ENCODE measurements at regions not wholly inside any gene's neighbourhood (a gene's known extent, or its start where the extent isn't known, plus 50 kb on each side); places are given as distances from the start of the nearest gene placed in this dataset.

DNA sequence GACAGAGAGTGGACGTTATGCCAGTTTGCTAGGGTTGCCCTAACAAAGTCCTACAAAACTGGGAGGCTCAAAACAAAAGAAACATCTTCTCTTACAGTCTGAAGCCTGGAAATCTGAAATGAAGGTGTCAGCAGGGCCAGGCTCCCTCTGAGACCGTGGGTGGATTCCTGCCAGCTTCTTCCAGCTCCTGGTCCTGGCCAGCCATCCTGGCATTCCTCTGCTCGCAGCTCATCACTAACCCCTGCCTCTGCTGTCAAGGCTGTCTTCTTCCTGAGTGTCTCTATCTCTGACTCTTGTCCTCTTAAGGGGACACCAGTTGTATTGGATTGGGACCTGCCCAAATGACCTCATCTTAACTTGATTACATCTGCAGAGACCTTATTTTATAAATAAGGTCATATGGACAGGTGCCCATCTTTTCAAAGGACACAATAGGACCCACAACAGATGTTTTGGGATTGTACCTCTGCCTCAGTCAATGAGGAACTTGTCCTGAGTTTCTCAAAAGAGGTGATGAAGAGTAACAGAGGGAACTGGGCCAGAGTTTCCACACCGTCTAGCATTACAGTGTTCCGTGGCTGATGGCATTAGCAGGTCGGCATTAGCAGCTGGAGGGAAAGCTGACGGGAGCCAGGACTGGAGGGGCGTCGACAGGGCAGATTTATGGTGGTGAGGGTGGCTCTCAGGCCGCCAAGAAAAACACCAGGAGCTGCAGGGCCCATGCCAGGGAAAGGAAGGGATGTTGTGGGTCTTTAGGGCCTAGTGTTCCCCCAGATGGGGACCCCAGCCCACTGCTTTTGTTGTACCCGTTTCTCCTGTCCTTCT, 157.3 kb downstream of the TBXT start:
- no peak for DNase-seq (ENCODE audit: low read depth, low spot score)

DNA sequence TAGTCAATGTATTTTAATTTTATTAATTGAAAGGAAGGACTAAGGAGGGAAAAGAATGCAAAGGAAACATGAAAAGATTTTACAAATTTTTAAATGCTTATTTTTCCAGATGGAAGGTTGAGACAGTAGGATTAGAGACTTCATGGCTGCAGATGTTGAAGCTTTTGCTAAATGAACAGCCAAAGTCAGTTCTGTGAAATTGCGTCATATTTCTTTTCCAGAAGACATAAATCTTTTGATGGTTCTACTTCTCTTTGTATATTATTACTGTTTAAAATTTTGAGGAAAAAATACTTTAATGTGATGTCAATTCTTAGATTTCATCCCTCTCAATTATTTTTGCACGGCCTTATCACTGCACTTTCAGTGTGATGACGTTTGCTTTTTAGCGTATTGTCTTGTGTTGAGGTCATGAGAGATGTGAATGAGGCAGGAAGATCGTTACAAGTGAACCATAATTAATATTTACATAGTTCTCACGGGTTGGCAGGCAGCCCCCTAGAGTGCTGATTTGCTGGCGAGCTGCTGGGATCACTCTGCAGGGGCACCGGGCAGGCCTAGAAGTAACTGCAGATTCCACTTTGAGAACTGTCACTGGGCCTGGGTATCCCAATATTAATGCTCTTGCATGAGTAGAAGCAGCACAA, 158.1 kb downstream of the TBXT start:
- no peak for DNase-seq (ENCODE audit: low read depth, low spot score)

DNA sequence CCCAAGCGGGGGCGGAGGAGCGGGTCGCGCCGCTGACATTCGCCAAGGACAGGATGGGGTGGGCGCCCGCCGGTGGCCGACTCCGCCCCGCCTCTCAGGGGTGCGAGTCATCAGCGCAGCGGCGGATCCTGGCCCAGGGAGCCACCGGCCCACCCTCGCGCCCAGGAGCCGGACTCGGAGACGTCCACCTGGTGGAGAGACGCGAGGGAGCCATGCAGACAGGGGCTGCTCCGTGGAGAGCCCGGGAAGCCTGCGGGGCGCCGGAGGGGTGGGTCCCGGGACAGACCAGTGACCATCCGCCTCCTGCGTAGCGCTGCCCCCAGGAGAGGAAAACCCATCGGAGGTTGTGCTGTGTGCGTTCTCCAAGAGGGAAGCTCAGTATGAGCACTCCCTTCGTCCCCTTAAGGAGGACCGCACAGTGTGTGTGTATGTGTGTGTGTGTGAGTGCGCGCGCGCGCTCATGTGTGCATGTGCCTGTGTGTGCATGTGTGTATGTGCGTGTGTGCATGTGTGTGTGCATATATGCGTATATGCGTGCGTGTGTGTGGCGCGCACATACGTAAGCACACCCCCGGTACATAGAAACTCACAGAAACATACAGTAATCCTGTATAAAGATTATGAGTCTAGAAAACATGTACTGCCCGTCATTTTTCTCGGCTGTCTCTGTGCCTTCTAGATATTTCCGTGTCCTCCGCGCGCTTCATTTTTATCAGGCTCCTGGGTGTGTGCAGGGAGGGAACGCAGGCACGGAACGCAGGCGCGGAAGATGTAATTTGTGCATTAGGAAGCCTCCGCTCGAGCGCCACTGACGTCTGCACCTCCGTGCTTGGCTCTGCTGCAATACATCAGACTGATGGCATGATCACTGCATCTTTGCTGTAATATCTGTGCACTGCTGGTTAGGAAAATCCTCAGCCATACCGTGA, 158.9 kb downstream of the TBXT start:
- DNase-seq (ENCODE audit: low read depth, low spot score) = no peak

DNA sequence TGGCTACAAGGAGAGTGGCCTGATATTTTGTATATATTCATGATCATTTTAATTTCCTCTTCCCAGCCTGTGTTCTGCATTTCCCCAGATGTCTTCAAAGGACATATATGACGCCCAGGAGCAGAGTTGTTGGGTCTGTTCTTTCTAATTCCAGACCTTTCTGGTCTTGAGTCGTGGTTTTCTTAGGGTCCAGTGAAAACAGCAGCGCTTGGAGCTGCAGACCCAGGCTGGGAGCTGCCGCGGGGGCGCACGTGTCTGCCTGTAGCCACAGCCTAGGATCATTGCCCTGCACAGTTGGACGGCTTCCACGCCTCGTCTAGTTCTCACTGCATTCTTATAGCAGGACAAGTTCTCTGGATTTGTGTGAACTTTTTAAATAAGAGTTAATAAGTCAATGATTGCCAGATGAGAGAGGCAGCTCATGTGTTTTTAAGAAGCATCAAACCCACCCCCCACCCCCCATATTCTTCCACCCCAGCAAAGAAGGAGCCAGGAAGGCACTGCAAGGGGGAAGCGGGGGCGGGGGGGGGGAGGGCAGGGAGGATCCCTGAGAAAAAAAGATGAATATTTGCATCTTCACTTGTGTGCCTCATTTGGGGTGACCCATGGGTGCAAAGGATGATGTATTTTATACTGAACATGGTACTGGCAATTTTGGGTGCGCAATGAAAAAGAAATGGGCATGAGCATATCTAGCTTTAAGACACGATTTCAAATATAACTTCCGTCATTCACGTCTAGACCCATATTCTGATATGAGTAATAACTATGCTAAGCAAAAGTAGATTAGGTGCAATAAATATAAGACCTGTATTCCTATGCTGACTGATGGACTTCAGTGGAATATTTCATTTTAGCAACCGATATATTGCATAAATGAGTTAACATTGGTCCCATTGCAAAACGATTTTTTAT, 160.0 kb downstream of the TBXT start:
- DNase-seq (ENCODE audit: low read depth, low spot score) = no peak

DNA sequence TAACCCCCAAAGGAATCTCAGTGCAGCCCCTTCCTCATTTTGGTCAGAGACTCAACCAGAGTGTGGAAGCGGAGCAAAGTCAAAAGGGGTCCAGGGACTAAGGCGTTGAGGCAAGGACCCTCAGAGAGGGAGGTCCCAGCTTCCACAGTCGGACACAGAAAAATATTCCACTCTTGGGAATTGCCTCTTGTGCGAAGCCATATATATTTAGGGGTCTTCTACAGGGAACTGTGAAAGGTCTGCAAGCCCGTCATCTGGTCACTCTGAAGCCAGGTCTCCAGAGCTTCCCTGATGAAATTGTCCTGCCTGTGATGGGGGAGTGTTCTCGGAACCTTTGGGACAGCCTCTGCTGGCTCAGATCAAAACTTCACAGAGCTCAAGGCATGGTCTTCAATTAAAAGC, 160.8 kb downstream of the TBXT start:
- DNase-seq (ENCODE audit: low read depth, low spot score) = no peak

DNA sequence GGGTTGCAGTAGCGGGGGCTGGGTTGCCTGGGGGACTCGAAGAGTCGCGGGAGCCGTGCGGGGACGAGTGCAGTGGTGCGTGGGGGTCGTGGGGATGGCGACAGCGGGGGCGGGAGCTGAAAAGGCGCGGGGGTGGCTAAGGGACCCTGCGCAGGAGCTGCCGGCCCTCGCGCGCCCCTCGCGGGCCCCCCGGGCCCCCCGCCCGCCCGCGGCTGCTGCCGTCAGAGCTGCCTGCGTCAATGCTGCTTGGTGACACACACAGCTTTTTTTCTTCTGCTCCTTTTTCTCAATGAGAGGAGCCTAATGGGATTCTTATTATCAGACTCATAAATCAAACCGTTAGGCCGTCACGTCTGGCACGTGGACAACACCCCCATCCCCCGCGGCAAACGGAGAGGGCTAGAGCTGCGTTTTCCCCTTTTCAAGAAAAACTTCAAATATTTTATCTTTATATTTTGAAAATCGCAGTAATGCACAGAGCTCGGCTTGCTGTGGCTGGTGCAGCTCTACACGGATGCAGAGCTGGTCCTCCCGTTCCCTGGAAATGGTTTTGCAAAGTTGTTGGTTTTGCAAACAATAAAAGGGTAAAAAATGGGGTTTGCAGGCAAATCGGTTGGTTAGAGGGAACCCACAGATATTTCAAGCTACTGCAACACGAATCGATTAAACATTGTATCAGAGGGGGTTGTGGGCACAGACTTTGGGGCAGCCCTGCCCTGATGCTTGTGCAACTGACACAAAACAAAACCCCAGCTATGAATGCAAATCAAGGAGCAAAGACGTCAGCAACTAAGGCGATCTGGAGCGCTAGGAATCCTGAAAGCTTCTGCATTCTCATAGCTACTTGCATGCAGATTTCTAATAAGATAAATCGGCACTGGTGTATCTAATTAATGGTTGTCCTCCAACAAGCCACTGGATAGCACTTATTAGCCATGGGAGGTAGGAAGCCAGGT, 161.4 kb downstream of the TBXT start:
- no peak for DNase-seq (ENCODE audit: low read depth, low spot score)

DNA sequence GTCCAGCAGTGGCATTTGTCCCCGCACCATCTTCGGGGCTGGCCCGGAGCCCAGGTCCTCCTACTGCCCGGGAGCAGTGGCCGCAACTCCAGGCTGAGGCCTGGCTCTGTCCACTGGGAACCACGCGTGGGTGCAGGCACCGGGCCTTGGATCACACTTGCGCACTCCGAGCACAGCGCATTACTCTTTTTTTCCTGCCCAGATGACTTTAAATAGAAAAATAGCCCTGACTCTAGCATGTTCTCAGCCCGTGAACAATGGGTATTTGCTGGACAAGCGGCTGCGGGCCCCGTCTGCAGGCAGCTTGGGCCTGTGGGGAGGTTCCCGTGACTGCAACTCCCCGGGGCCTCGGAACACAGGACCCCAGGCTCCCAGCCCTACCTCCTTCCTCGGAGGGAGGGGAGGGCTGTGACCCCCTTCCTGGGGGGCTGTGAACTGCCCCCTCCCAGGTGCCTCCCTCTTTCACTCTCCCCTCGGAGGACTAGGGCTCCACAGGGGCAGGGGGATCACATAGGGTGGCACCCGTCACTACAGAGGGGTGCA, 162.2 kb downstream of the TBXT start:
- DNase-seq (ENCODE audit: low read depth, low spot score) = no peak

DNA sequence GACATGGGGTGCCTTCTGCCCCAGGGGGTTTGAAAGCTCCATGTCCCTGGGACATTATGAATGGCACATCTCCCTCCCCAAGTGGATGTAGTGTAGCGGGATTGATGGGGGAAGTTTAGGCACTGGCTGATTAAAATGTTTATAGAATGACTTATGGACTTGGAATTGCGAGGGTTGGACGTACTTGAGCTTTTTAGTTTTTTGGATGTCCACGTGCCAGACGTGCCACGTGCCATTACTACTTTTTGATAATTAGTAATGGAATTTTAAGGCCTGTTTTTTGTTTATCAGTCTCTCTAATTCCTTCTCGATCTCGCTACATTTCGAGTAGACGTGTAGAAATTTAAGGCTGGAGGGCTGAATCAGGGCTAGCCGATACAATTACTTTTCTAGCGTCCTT, 162.8 kb downstream of the TBXT start:
- DNase-seq (ENCODE audit: low read depth, low spot score) = no peak

DNA sequence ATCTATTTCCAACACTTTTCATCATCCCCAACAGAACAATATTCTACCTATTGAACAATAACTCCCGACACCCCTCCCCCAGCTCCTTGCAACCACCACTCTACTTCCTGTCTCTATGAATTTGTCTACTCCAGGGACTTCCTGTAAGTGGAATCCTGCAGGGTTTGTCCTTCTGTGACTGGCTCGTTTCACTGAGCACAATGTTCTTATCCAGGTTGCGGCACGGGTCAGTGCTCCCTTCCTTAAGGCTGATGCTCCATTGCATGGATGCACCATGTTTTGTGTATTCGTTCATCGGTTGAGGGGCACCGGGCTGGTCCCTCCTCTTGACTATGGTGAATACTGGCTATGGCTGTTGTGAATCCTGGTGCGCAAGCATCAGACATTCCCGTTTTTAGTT, 163.2 kb downstream of the TBXT start:
- DNase-seq (ENCODE audit: low read depth, low spot score) = no peak

DNA sequence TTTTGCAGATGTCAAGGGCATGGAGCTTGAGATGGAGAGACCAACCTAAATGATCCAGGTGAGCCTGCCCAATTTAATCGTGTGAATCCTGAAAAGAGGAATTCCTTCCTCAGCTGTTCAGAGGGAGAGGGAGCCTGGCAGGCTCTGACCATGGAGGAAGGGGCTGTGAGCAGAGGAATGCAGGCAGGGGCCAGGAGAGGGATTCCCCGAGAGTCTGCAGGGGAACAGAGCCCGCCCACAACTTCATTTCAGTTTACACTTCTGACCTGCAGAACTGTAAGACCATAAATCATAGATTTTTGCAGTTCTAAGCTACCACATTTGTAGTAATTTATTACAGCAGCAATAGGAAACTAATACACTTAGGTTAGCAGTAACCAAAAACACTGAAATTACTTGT, 164.1 kb downstream of the TBXT start:
- DNase-seq (ENCODE audit: low read depth, low spot score) = no peak

DNA sequence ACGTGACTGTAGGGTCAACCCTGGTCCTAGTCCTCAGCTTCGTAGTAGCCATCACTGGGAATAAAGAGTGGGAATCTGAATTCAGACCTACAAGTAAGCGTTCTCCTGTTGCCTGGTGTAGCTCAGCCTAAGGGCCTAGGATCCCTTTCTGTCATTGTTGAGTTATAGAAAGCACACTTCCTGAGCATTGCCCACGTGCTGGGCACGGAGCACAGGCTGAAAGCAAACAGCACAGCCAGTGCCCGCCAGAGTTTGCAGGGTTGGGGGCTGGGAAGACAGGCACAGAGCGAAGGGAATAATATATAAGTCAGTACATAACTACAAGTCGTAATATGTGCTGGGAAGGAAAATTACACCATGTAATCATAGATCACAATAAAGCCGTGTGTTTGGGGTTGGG, 166.3 kb downstream of the TBXT start:
- no peak for DNase-seq (ENCODE audit: low read depth, low spot score)

DNA sequence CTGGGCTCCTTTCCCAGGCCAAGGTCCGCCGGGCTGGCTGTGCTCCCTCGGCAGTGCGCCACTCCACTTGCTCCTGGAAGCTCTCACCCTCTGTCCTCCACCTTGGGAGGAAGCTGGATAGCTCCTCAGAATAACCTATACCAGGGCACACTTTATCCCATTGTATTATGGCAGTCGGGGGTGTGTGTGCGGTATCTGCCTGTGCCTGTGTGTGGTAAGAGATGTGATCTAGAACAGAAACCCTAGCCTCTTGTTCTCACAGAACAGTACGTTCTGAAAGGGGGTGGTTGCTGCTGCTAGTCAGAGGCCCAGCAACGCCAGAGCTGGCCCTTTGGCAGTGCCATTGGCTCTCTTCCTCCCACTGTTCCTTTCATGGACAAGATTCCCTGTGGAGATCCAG, 168.4 kb downstream of the TBXT start:
- no peak for DNase-seq (ENCODE audit: low read depth, low spot score)

DNA sequence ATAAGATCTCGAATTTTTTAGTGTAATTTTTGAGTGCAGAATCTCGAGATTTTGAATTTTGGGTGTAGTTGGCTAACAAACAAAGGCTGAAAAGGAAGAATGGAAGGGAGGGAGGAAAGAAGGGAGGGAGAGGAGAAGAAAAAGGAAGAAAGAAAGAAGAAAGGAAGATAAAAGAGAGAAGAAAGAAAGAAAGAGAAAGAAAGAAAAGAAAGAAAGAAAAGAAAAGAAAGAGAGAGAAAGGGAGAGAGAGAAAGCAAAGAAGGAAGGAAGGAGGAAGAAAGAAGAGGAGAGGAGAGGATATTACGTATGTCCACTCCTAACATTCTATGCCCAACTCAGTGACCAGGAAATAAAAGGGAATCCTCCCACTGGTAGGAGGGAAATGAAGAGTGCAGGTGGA, 169.6 kb downstream of the TBXT start:
- DNase-seq (ENCODE audit: low read depth, low spot score) = no peak

DNA sequence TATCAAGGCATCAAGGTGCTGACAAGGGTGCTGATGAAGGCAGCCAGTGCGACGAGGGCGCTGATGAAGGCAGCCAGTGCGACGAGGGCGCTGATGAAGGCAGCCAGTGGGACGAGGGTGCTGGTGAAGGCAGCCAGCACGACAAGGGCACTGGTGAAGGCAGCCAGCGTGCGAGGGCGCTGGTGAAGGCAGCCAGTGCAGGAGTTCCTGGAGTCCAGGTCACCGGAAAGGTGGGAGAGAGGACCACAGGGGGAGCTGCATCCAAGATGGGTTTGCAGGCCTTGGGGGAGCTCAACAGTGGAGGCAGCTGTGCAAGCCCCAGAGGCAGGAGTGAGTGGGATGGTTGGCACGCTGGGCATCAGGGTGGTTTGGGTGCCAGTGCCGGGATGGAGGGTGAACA, 176.3 kb downstream of the TBXT start:
- no peak for DNase-seq (ENCODE audit: low read depth, low spot score)

DNA sequence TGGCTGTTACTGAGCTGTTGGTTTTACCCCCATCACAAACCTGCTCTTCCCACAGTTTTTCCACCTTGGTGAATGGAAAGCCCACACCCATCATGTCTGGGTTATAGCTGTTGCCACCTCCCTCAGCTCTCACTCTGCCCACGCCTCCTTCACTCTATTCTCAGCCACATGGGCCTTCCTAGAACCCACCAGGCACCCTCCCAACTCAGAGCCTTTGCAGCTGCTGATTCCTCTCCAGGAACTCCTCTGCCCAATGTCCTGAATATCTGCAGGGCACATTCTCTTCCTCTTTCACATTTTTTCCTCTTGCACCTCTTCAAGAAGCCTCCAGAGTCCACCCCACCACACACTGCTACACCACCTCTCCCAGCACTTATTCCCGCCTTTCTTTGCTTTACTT, 177.4 kb downstream of the TBXT start:
- DNase-seq (ENCODE audit: low read depth, low spot score) = no peak

DNA sequence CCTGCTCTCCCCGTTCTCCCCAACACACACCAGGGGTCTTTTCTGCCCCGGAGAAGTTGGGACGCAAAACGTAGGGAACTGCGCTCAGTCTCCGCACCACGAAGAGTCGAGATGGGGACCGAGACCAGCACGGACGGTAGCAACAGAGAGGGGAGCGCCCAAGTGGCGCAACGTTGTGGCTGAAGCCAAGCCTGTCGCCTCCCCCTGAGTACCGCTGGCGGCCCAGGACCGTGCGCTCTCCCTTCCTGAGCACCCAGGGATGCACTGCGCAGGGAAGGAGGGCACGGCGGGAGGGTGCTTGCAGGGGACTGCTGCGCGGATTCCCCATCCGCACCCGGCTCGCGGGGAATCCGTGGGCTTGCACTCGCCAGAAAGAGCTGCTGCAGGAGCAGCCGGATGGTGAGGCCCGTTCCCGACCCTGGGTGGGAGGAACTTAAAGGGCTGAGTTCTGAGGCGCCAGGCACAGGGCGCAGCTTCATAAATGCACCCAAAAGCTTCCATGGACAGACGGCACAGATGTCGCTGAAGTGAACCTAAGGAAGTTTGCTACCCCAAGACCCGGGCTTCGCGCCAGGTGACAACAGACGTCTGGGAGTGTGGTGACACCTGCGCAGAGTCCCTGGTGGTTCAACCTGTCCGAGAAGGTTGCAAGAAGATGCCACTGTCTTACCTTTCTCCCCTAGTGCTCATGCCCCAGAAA, 178.7 kb downstream of the TBXT start:
- DNase-seq (ENCODE audit: low read depth, low spot score) = no peak

DNA sequence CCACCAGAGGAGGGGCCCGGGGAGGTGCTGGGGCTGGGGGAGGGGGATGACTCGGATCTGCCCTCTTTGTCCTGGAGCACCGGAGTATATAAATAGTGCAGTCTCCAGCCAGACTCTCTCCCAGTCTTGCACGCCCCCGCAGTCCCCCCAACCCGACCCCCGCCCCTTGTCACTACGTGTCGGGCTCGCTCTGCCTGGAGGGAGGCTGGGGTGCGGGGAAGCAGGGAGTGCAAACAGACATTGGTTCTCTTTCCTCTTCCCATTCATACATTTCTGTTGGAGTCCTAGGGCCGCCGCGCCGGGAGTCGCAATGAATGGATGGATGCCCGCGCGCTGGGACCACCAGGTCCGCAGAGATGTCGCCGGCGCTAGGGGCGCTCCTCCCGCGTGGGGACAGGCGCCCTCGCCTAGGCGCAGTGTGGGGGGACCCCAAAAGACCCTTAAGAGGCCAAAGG, 179.3 kb downstream of the TBXT start:
- no peak for DNase-seq (ENCODE audit: low read depth, low spot score)

DNA sequence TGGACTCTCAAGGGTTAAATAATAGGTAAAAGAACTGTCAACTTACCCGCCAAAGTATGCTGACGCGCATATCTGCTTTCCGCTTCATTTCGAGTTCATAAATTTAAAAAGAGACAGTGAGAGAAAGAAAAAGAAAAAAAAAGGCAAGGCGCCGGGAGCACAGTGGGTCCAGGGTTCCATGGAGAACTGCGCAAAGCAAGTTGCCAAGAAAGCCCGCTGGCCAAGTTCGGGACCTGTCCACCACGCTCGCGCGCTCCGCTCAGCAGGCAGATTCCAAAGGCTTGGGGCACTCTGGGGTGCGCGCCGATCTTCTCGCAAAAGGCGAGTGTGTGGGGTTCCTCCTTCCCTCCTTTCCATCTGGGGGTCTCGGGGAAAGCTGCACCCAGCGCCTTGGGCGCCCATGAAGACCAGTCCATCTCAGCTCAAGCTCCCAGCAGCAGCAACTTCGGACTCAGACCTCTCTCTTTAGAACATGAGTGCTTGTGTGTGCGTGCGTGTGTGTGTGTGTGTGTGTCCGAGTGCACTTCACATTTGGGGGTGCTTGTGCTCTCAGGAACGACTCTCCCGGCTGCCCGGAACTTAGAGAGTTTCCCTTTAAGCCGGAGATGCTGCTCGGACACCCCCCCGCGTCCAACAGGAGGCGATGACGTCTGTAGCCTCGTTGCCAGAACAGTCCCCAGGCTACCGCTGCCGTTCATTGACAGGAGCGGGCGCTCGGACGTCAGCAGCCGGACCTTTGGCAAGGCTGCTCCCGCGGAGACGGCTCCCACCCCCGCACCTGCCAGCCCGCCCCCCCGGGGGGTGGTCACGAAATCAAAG, 180.0 kb downstream of the TBXT start:
- DNase-seq (ENCODE audit: low read depth, low spot score) = no peak
